Neural cell (in vitro differentiated cells): ENCODE measurements at regions not wholly inside any gene's neighbourhood (a gene's known extent, or its start where the extent isn't known, plus 50 kb on each side); places are given as distances from the start of the nearest gene placed in this dataset.

Experiments
- H2AFZ ChIP-seq: fragments of 200-600, 300-800 bp; sonication (generic), shearing (Covaris generic); 2 replicates; pipeline ENCODE4 v1.6.0; 2014; ENCODE audit warnings: low read depth, mild to moderate bottlenecking, antibody characterized with exemption, low read length, moderate library complexity
- H3F3A ChIP-seq: fragments of 200-600 bp; shearing (Covaris generic); 2 replicates; pipeline ENCODE4 v1.6.1; 2016; ENCODE audit warnings: mild to moderate bottlenecking, moderate library complexity, mixed read lengths, antibody characterized with exemption, low read length; ENCODE audit not compliant: insufficient read depth, poor library complexity, severe bottlenecking
- H3K27ac ChIP-seq: fragments of 200-600, 300-800 bp; sonication (generic), shearing (Covaris generic); 2 replicates; pipeline ENCODE4 v1.5.1; 2014; ENCODE audit warnings: mild to moderate bottlenecking, low read length, moderate library complexity
- H3K27me3 ChIP-seq: fragments of 300-800, 200-600 bp; sonication (generic), shearing (Covaris generic); 2 replicates; pipeline ENCODE4 v1.6.0; 2014; ENCODE audit warnings: mild to moderate bottlenecking, low read depth, low read length, moderate library complexity; ENCODE audit not compliant: insufficient read depth
- H3K36me3 ChIP-seq: fragments of 300-800, 200-600 bp; sonication (generic), shearing (Covaris generic); 2 replicates; pipeline ENCODE4 v1.5.1; 2014; ENCODE audit warnings: mild to moderate bottlenecking, antibody characterized with exemption, low read length, moderate library complexity; ENCODE audit not compliant: insufficient read depth
- H3K4me2 ChIP-seq: fragments of 300-800, 200-600 bp; sonication (generic), shearing (Covaris generic); 2 replicates; pipeline ENCODE4 v1.6.0; 2014; ENCODE audit warnings: mild to moderate bottlenecking, low read length
- H3K4me3 ChIP-seq: fragments of 300-800, 200-600 bp; sonication (generic), shearing (Covaris generic); 2 replicates; pipeline ENCODE4 v1.5.1; 2014; ENCODE audit warnings: mild to moderate bottlenecking, low read length, moderate library complexity
- H3K79me2 ChIP-seq: fragments of 200-600 bp; shearing (Covaris generic); replicated peaks from 2 replicates; pipeline ENCODE4 v1.6.0; 2014; ENCODE audit warnings: mild to moderate bottlenecking, low read length, moderate library complexity; ENCODE audit not compliant: insufficient read depth
- H3K9ac ChIP-seq: fragments of 300-800, 200-600 bp; sonication (generic), shearing (Covaris generic); 2 replicates; pipeline ENCODE4 v1.6.1; 2016; ENCODE audit warnings: mild to moderate bottlenecking, low read length, mixed read lengths
- H3K9me2 ChIP-seq: fragments of 200-600 bp; shearing (Covaris generic); 2 replicates; pipeline ENCODE4 v1.6.1; 2016; ENCODE audit warnings: mild to moderate bottlenecking, low read length, mixed read lengths; ENCODE audit not compliant: insufficient read depth
- H3K9me3 ChIP-seq: fragments of 200-600, 300-800 bp; sonication (generic), shearing (Covaris generic); 2 replicates; pipeline ENCODE4 v1.6.1; 2016; ENCODE audit warnings: mild to moderate bottlenecking, mixed run types, low read length, moderate library complexity, mixed read lengths
- H4K20me1 ChIP-seq: fragments of 200-600 bp; shearing (Covaris generic); 2 replicates; pipeline ENCODE4 v1.6.1; 2016; ENCODE audit warnings: mild to moderate bottlenecking, mixed run types; ENCODE audit not compliant: insufficient read depth
- EP300 ChIP-seq: fragments of 450-650 bp; conservative IDR thresholded peaks from 2 replicates; pipeline ENCODE4 v1.6.1; 2014; ENCODE audit warnings: antibody characterized with exemption, mild to moderate bottlenecking, moderate library complexity; ENCODE audit not compliant: poor library complexity, severe bottlenecking
- EZH2 ChIP-seq: fragments of 200-600, 300-800 bp; shearing (Covaris generic), sonication (generic); IDR thresholded peaks from 2 replicates; pipeline ENCODE4 v1.6.1; 2014; ENCODE audit warnings: antibody characterized with exemption, low read length, borderline replicate concordance, mild to moderate bottlenecking; ENCODE audit not compliant: insufficient read depth, poor library complexity, severe bottlenecking
- MXI1 ChIP-seq: fragments of 450-650 bp; conservative IDR thresholded peaks from 2 replicates; pipeline ENCODE4 v1.6.1; 2014; ENCODE audit warnings: antibody characterized with exemption, mild to moderate bottlenecking; ENCODE audit not compliant: poor library complexity, severe bottlenecking
- POLR2AphosphoS5 ChIP-seq: IDR thresholded peaks from 2 replicates; pipeline ENCODE4 v1.6.1; 2012
- RAD21 ChIP-seq: fragments of 450-650 bp; conservative IDR thresholded peaks from 2 replicates; pipeline ENCODE4 v1.6.1; 2014; ENCODE audit warnings: antibody characterized with exemption, mild to moderate bottlenecking, moderate library complexity
- SMC3 ChIP-seq: fragments of 450-650 bp; conservative IDR thresholded peaks from 2 replicates; pipeline ENCODE4 v1.6.1; 2014; ENCODE audit warnings: antibody characterized with exemption, mild to moderate bottlenecking, moderate library complexity; ENCODE audit not compliant: poor library complexity
- TAF1 ChIP-seq: IDR thresholded peaks from 2 replicates; pipeline ENCODE4 v1.6.1; 2012; ENCODE audit warnings: low read depth
- TF ChIP-seq, protein P1 (sequence below): fragments of 450-650 bp; IDR thresholded peaks from 2 replicates; pipeline ENCODE4 v1.5.1; 2014; ENCODE audit warnings: antibody characterized with exemption, mild to moderate bottlenecking, moderate library complexity; ENCODE audit not compliant: poor library complexity, severe bottlenecking
- TF ChIP-seq, protein P2 (sequence below): IDR thresholded peaks from 2 replicates; pipeline ENCODE4 v1.6.1; 2012; ENCODE audit warnings: borderline replicate concordance

DNA sequence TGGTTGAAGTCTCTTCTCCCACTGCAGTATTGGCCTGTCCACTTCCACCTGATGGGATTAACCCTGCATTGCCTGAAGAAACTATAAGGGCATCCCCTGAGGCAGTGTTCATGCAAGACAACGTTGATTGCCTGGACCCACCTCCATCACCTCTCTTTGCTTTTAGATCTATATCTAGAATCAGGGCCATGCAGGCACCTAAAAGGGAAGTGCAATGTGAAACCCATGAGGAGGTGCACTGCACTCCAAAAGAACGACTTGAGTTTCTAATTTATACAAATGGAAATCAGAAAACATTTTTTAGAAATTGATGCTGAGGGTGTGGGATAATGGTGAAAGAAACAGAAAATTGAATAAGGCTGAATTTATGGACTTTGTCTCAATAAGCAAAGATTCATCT, 694.4 kb downstream of the TRAM1L1 start:
- H3K4me3 ChIP-seq: no peak overlapping the region
- no peaks in the 10 kb centered on the region for H3K9me2 ChIP-seq
- H3K36me3 ChIP-seq: no peaks in the 10 kb centered on the region
- H3K9me3 ChIP-seq: no peaks in the 10 kb centered on the region
- H3K27ac ChIP-seq: no peak overlapping the region
- no peaks in the 10 kb centered on the region for H4K20me1 ChIP-seq
- no peaks in the 10 kb centered on the region for H3K79me2 ChIP-seq
- TF ChIP-seq TAF1: no peak
- TF ChIP-seq, protein P1, sequence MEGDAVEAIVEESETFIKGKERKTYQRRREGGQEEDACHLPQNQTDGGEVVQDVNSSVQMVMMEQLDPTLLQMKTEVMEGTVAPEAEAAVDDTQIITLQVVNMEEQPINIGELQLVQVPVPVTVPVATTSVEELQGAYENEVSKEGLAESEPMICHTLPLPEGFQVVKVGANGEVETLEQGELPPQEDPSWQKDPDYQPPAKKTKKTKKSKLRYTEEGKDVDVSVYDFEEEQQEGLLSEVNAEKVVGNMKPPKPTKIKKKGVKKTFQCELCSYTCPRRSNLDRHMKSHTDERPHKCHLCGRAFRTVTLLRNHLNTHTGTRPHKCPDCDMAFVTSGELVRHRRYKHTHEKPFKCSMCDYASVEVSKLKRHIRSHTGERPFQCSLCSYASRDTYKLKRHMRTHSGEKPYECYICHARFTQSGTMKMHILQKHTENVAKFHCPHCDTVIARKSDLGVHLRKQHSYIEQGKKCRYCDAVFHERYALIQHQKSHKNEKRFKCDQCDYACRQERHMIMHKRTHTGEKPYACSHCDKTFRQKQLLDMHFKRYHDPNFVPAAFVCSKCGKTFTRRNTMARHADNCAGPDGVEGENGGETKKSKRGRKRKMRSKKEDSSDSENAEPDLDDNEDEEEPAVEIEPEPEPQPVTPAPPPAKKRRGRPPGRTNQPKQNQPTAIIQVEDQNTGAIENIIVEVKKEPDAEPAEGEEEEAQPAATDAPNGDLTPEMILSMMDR: no peak
- TF ChIP-seq POLR2AphosphoS5: no peak
- no peak for TF ChIP-seq MXI1
- no peak for TF ChIP-seq RAD21
- no peak for TF ChIP-seq EP300
- no peak for TF ChIP-seq SMC3
- TF ChIP-seq, protein P2, sequence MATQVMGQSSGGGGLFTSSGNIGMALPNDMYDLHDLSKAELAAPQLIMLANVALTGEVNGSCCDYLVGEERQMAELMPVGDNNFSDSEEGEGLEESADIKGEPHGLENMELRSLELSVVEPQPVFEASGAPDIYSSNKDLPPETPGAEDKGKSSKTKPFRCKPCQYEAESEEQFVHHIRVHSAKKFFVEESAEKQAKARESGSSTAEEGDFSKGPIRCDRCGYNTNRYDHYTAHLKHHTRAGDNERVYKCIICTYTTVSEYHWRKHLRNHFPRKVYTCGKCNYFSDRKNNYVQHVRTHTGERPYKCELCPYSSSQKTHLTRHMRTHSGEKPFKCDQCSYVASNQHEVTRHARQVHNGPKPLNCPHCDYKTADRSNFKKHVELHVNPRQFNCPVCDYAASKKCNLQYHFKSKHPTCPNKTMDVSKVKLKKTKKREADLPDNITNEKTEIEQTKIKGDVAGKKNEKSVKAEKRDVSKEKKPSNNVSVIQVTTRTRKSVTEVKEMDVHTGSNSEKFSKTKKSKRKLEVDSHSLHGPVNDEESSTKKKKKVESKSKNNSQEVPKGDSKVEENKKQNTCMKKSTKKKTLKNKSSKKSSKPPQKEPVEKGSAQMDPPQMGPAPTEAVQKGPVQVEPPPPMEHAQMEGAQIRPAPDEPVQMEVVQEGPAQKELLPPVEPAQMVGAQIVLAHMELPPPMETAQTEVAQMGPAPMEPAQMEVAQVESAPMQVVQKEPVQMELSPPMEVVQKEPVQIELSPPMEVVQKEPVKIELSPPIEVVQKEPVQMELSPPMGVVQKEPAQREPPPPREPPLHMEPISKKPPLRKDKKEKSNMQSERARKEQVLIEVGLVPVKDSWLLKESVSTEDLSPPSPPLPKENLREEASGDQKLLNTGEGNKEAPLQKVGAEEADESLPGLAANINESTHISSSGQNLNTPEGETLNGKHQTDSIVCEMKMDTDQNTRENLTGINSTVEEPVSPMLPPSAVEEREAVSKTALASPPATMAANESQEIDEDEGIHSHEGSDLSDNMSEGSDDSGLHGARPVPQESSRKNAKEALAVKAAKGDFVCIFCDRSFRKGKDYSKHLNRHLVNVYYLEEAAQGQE: no peak
- no peak for TF ChIP-seq EZH2
- H3K4me2 ChIP-seq: no peak overlapping the region
- H3F3A ChIP-seq: no peaks in the 10 kb centered on the region
- H3K27me3 ChIP-seq: no peaks in the 10 kb centered on the region
- H2AFZ ChIP-seq: no peak overlapping the region
- H3K9ac ChIP-seq: no peak overlapping the region

DNA sequence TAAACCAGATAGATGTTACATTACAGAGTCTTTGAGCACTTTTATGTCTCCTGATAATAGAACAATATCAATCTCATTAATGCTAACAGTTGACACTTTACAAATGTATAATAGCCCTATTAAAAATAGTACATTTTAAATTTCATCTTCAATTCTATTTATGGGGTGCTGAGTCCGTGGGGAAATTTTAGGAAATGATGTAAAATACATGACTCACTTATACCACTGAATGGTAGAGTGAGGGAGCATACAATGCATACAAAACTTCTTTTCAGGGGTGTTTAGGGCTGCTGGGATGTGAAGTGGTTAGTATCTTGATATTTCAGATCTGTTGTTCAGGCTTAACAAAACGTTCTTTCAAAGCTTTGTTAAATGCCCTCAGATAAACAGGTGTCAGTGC, 696.2 kb downstream of the TRAM1L1 start:
- Histone ChIP-seq H3K9ac (no peak overlapping the region), H3K9me2 (no peaks in the 10 kb centered on the region), H3F3A (no peaks in the 10 kb centered on the region), H3K4me3 (no peak overlapping the region), H2AFZ (no peak overlapping the region), H3K4me2 (no peak overlapping the region), H4K20me1 (no peaks in the 10 kb centered on the region), H3K79me2 (no peaks in the 10 kb centered on the region), H3K36me3 (no peaks in the 10 kb centered on the region), H3K27ac (no peak overlapping the region), H3K27me3 (no peaks in the 10 kb centered on the region), H3K9me3 (no peaks in the 10 kb centered on the region)
- TF ChIP-seq MXI1 (no peak), EZH2 (no peak), TAF1 (no peak), SMC3 (no peak), POLR2AphosphoS5 (no peak), RAD21 (no peak), EP300 (no peak)
- TF ChIP-seq, protein P2: no peak
- TF ChIP-seq, protein P1: no peak
